HEK293 (cell line): ENCODE measurements at regions not wholly inside any gene's neighbourhood (a gene's known extent, or its start where the extent isn't known, plus 50 kb on each side); places are given as distances from the start of the nearest gene placed in this dataset.
"Not testable (repeated sequence)": the region's sequence is repeated elsewhere in the genome, so short reads cannot be mapped to it uniquely, and the experiment has no call there.

Experiments
- HOXC10 ChIP-seq: sonication (generic); formaldehyde crosslinking; IDR thresholded peaks from 2 replicates; pipeline ENCODE4 v1.8.1; 2023; ENCODE audit warnings: mild to moderate bottlenecking, missing genetic modification reagents
- KLF10 ChIP-seq: fragments of 450-650 bp; IDR thresholded peaks from 2 replicates; pipeline ENCODE4 v1.5.1; 2018; ENCODE audit warnings: missing biosample characterization, mild to moderate bottlenecking, missing genetic modification characterization
- ZFP37 ChIP-seq: fragments of 450-650 bp; formaldehyde crosslinking; IDR thresholded peaks from 2 replicates; pipeline ENCODE4 v1.5.1; 2016; ENCODE audit warnings: missing biosample characterization, missing genetic modification characterization
- ZNF112 ChIP-seq: fragments of 450-650 bp; formaldehyde crosslinking; IDR thresholded peaks from 2 replicates; pipeline ENCODE4 v1.5.0; 2017; ENCODE audit warnings: missing biosample characterization, missing genetic modification characterization
- ZNF391 ChIP-seq: fragments of 450-650 bp; formaldehyde crosslinking; IDR thresholded peaks from 2 replicates; pipeline ENCODE4 v1.5.1; 2016; ENCODE audit warnings: low read depth, missing biosample characterization, missing genetic modification characterization, borderline replicate concordance
- ZNF580 ChIP-seq: fragments of 450-650 bp; formaldehyde crosslinking; IDR thresholded peaks from 2 replicates; pipeline ENCODE4 v1.5.1; 2016; ENCODE audit warnings: missing biosample characterization, missing genetic modification characterization
- TF ChIP-seq, protein P1 (sequence below): fragments of 450-650 bp; formaldehyde crosslinking; IDR thresholded peaks from 2 replicates; pipeline ENCODE4 v1.5.1; 2016; ENCODE audit warnings: missing biosample characterization, missing genetic modification characterization
- TF ChIP-seq, protein P2 (sequence below): fragments of 450-650 bp; IDR thresholded peaks from 2 replicates; pipeline ENCODE4 v1.5.1; 2018; ENCODE audit warnings: missing biosample characterization, mild to moderate bottlenecking, missing genetic modification characterization

GRCh38 chr13:38472411-38472810, 122.8 kb downstream of the UFM1 start:
- not testable (repeated sequence) for TF ChIP-seq KLF10 (tag by site-specific recombination); ZNF112 (tag by site-specific recombination); ZFP37; ZNF580 (tag by site-specific recombination); HOXC10; ZNF391 (tag by site-specific recombination)
- TF ChIP-seq, protein P1, sequence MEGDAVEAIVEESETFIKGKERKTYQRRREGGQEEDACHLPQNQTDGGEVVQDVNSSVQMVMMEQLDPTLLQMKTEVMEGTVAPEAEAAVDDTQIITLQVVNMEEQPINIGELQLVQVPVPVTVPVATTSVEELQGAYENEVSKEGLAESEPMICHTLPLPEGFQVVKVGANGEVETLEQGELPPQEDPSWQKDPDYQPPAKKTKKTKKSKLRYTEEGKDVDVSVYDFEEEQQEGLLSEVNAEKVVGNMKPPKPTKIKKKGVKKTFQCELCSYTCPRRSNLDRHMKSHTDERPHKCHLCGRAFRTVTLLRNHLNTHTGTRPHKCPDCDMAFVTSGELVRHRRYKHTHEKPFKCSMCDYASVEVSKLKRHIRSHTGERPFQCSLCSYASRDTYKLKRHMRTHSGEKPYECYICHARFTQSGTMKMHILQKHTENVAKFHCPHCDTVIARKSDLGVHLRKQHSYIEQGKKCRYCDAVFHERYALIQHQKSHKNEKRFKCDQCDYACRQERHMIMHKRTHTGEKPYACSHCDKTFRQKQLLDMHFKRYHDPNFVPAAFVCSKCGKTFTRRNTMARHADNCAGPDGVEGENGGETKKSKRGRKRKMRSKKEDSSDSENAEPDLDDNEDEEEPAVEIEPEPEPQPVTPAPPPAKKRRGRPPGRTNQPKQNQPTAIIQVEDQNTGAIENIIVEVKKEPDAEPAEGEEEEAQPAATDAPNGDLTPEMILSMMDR (tag by site-specific recombination), result not testable (repeated sequence)
- TF ChIP-seq, protein P2, sequence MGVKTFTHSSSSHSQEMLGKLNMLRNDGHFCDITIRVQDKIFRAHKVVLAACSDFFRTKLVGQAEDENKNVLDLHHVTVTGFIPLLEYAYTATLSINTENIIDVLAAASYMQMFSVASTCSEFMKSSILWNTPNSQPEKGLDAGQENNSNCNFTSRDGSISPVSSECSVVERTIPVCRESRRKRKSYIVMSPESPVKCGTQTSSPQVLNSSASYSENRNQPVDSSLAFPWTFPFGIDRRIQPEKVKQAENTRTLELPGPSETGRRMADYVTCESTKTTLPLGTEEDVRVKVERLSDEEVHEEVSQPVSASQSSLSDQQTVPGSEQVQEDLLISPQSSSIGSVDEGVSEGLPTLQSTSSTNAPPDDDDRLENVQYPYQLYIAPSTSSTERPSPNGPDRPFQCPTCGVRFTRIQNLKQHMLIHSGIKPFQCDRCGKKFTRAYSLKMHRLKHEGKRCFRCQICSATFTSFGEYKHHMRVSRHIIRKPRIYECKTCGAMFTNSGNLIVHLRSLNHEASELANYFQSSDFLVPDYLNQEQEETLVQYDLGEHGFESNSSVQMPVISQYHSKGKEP (tag by site-specific recombination), result not testable (repeated sequence)
